ENCODE measurements at regions not wholly inside any gene's neighbourhood (a gene's known extent, or its start where the extent isn't known, plus 50 kb on each side); places are given as distances from the start of the nearest gene placed in this dataset.

DNA sequence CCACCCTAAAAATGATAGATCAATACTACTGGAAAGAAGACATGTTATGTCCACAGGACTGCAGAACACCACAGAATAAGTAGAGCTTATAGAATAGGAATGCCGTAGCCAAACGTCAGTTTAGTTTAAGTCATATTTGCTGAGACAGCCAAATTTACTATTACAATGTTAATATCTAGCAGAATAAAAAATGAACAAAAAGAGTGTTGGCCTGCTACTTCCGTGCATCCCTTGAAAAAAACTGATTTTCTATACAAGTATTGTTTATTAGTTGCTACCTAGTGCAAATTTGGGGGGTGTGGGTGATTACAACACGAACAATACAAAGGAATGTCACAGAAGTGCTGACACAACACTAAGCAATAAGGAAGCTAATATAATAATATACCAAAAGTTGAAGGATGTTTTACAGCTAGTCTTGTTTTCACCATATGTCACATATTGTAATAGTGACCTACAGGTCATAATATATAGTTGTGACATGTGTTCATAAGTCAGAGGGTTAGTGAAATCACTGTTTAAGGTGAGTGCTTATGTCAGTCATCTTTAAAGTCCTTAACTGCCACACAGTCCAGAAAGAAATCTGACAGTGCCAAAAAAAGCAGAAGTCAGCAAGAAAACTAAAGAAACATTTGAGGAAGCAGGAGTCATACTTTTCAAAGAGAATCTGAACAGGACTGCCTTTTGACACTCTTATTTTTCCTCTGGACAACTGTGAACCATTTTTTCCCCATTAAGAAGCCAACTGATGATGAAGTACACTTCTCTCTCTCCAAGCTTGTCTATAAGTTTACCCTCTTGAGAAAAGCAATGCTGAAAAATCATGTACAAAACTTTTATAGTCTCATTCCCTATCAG, 376.4 kb downstream of the ZEB2 start:
- TF ChIP-seq POLR2A (IDR thresholded peaks at IDR 0.05; ENCODE audit: low read length), result no peak
- no peak for TF ChIP-seq GATA1 (IDR thresholded peaks at IDR 0.05; ENCODE audit: low read depth, low read length)

Data from erythroblast (primary cell).